ENCODE measurements at regions not wholly inside any gene's neighbourhood (a gene's known extent, or its start where the extent isn't known, plus 50 kb on each side); places are given as distances from the start of the nearest gene placed in this dataset.

DNA sequence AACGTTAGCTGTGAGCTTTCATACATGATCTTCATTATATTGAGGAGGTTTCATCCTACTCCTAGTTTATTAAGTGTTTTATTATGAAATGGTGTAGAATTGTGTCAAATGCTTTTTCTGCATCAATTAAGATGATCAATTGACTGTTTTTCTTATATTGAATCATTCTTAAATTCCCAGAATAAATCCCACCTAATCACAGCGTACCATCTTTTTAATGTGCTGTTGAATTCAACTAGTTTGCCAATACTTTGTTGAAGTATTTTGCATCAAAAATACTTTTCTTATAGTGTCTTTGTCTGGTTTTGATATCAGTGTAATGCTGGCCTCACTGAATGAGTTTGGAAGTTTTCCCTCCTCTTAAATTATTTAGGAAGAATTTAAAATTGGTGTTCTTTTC lies 138.6 kb upstream of the SGCG start:
- TF ChIP-seq, protein P1, sequence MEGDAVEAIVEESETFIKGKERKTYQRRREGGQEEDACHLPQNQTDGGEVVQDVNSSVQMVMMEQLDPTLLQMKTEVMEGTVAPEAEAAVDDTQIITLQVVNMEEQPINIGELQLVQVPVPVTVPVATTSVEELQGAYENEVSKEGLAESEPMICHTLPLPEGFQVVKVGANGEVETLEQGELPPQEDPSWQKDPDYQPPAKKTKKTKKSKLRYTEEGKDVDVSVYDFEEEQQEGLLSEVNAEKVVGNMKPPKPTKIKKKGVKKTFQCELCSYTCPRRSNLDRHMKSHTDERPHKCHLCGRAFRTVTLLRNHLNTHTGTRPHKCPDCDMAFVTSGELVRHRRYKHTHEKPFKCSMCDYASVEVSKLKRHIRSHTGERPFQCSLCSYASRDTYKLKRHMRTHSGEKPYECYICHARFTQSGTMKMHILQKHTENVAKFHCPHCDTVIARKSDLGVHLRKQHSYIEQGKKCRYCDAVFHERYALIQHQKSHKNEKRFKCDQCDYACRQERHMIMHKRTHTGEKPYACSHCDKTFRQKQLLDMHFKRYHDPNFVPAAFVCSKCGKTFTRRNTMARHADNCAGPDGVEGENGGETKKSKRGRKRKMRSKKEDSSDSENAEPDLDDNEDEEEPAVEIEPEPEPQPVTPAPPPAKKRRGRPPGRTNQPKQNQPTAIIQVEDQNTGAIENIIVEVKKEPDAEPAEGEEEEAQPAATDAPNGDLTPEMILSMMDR (IDR thresholded peaks at IDR 0.05; ENCODE audit: insufficient read depth, low read depth, low read length): no peak
- TF ChIP-seq EZH2 (IDR thresholded peaks at IDR 0.05; ENCODE audit: insufficient read depth, low read length): no peak
